ENCODE measurements at regions not wholly inside any gene's neighbourhood (a gene's known extent, or its start where the extent isn't known, plus 50 kb on each side); places are given as distances from the start of the nearest gene placed in this dataset.

DNA sequence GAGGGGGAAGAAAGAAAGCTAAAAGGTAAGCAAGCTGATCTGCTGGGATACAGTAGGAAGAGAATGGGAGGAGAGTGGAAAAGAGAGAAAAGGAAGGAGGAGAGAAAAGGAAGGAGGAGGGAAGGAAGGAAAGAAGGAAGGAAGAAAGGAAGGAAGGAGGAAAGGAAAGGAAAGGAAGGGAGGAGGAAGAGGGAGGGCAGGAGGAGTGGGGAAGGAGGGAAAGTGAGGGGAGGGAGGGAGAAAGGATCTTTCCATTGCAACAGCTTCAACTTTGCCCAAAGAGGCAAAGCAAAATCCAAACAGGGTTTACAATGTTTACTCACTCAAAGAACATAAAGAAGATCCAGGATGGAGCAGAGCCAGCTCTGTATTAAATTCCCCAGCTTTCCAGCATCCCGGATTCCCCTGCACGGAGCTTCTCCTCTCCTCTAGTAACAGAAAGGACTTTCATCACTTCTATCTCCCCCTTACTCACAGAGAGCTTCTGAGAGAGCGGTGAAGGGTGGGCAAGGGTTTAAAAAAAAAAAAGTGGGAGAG lies 494.2 kb upstream of the PROK2 start:
- peaks cover 8 to 26% (median 13%) of the 10 kb centered on the region in 4 donors for H3K4me1 ChIP-seq
- intact Hi-C loops (cut with DNase I; ENCODE audit: low total_unique reads) (no loop called here), in situ Hi-C loops (cut with MboI; ENCODE audit: low pct_ligation_motif_present in 1 of 4, low pct_unique_long_range_greater_than_20kb in 1 of 4, low sequenced_read_pairs in 3 of 4) (no loop called here)

GRCh38 chr3:72278349-72279067 lies 493.6 kb upstream of the PROK2 start:
- no peak for TF ChIP-seq POLR2A (IDR thresholded peaks at IDR 0.05)
- no peak for TF ChIP-seq POLR2AphosphoS5 (IDR thresholded peaks at IDR 0.05)
- no peak for TF ChIP-seq CTCF (IDR thresholded peaks at IDR 0.05)
- TF ChIP-seq EP300 (IDR thresholded peaks at IDR 0.05; ENCODE audit: low read depth) = no peak
- no peak for DNase-seq
- H3K9me3 ChIP-seq = no peaks in the 10 kb centered on the region
- no peaks in the 10 kb centered on the region for H3K27me3 ChIP-seq
- 33 to 76% methylated on average over 1 to 3 of the region's 3 CpGs for WGBS, 2 donors (ENCODE audit: low coverage in 1 of 2)
- no peaks in the 10 kb centered on the region for H3K36me3 ChIP-seq
- H3K4me3 ChIP-seq = no peak overlapping the region
- intact Hi-C loops (cut with DNase I; ENCODE audit: low total_unique reads) = no loop called here
- in situ Hi-C loops (cut with MboI; ENCODE audit: low pct_ligation_motif_present in 1 of 4, low pct_unique_long_range_greater_than_20kb in 1 of 4, low sequenced_read_pairs in 3 of 4) = no loop called here
- peaks cover 12 to 32% (median 17%) of the 10 kb centered on the region in 4 donors for H3K4me1 ChIP-seq
- H3K27ac ChIP-seq = peak overlapping the region; percentile 22 to 75 (median 60)

More for the DNA sequence above, 494.2 kb upstream of the PROK2 start:
- H3K27ac ChIP-seq = peak overlapping the region; percentile 22 to 75 (median 60)
- no peaks in the 10 kb centered on the region for H3K9me3 ChIP-seq
- H3K36me3 ChIP-seq = no peaks in the 10 kb centered on the region
- TF ChIP-seq POLR2A (IDR thresholded peaks at IDR 0.05) (no peak), EP300 (IDR thresholded peaks at IDR 0.05; ENCODE audit: low read depth) (no peak), CTCF (IDR thresholded peaks at IDR 0.05) (no peak), POLR2AphosphoS5 (IDR thresholded peaks at IDR 0.05) (no peak)
- H3K4me3 ChIP-seq = no peak overlapping the region
- WGBS, 2 donors (ENCODE audit: low coverage in 1 of 2) = 43% methylated on average over 3 of the region's 3 CpGs; no CpG with 5 or more reads in 1 of the 2 donors
- H3K27me3 ChIP-seq = no peaks in the 10 kb centered on the region
- DNase-seq = no peak

- no peak for DNase-seq
- H3K4me1 ChIP-seq = peaks cover 15 to 36% (median 18%) of the 10 kb centered on the region in 4 donors
- intact Hi-C loops (cut with DNase I; ENCODE audit: low total_unique reads) = no loop called here
- no peaks in the 10 kb centered on the region for H3K36me3 ChIP-seq
- TF ChIP-seq POLR2AphosphoS5 (IDR thresholded peaks at IDR 0.05) (no peak), POLR2A (IDR thresholded peaks at IDR 0.05) (no peak), EP300 (IDR thresholded peaks at IDR 0.05; ENCODE audit: low read depth) (no peak), CTCF (IDR thresholded peaks at IDR 0.05) (no peak)
- no peak overlapping the region for H3K4me3 ChIP-seq
- in situ Hi-C loops (cut with MboI; ENCODE audit: low pct_ligation_motif_present in 1 of 4, low pct_unique_long_range_greater_than_20kb in 1 of 4, low sequenced_read_pairs in 3 of 4) = no loop called here
- no peaks in the 10 kb centered on the region for H3K27me3 ChIP-seq
- 93 to 100% methylated on average over 4 of the region's 4 CpGs for WGBS, 2 donors (ENCODE audit: low coverage in 1 of 2)
- H3K27ac ChIP-seq = no peak overlapping the region
- no peaks in the 10 kb centered on the region for H3K9me3 ChIP-seq
These were observed 492.8 kb upstream of the PROK2 start for GRCh38 chr3:72277710-72278109.

DNA sequence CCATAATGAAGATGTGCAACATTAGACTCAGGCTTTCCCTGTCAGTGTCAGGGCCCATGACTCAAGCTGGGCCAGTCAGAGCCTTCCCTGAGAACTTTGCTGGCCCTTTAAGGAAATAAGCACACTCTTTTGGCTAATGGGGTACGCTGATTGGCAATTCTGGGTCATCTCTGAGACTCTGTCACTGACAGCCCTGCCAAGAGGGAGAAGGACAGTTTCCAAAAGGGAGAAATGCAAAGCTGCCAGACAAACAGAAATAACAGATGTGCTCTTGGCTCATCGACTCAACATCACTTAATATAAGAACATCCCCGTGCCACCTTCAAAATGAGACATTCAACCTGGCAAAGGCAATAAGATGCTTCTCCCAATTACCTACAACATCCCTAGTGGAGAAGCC lies 491.9 kb upstream of the PROK2 start:
- H3K4me1 ChIP-seq = peaks cover 15 to 37% (median 18%) of the 10 kb centered on the region in 4 donors
- no peaks in the 10 kb centered on the region for H3K27me3 ChIP-seq
- H3K27ac ChIP-seq = no peak overlapping the region
- H3K9me3 ChIP-seq = no peaks in the 10 kb centered on the region
- intact Hi-C loops (cut with DNase I; ENCODE audit: low total_unique reads) (no loop called here), in situ Hi-C loops (cut with MboI; ENCODE audit: low pct_ligation_motif_present in 1 of 4, low pct_unique_long_range_greater_than_20kb in 1 of 4, low sequenced_read_pairs in 3 of 4) (no loop called here)
- H3K4me3 ChIP-seq = no peak overlapping the region
- WGBS, 2 donors (ENCODE audit: low coverage in 1 of 2) = 87% methylated on average over 3 of the region's 3 CpGs; no CpG with 5 or more reads in 1 of the 2 donors
- DNase-seq = no peak
- H3K36me3 ChIP-seq = no peaks in the 10 kb centered on the region
- no peak for TF ChIP-seq POLR2A (IDR thresholded peaks at IDR 0.05)

Measured in transverse colon (tissue), 4 donors.